Fibroblast of mammary gland (primary cell): ENCODE measurements at regions not wholly inside any gene's neighbourhood (a gene's known extent, or its start where the extent isn't known, plus 50 kb on each side); places are given as distances from the start of the nearest gene placed in this dataset.

Experiments used
- DNase-seq: peaks from one replicate; pipeline ENCODE4 v3.0.0-alpha.2; 2010; ENCODE audit warnings: low read depth
- H3K4me3 ChIP-seq: 2 replicates; pipeline ENCODE4 v1.5.1; 2011; ENCODE audit warnings: low read depth, mild to moderate bottlenecking, low read length, moderate library complexity; ENCODE audit not compliant: control insufficient read depth
- CTCF ChIP-seq: conservative IDR thresholded peaks from 2 replicates; pipeline ENCODE4 v1.5.1; 2011; ENCODE audit warnings: low read depth, low read length, inconsistent platforms; ENCODE audit not compliant: control insufficient read depth, insufficient read depth

GRCh38 chr13:23488442-23488841 lies 54.9 kb upstream of the SACS start:
- no peak overlapping the region for H3K4me3 ChIP-seq
- no peak for TF ChIP-seq CTCF
- DNase-seq: no peak

DNA sequence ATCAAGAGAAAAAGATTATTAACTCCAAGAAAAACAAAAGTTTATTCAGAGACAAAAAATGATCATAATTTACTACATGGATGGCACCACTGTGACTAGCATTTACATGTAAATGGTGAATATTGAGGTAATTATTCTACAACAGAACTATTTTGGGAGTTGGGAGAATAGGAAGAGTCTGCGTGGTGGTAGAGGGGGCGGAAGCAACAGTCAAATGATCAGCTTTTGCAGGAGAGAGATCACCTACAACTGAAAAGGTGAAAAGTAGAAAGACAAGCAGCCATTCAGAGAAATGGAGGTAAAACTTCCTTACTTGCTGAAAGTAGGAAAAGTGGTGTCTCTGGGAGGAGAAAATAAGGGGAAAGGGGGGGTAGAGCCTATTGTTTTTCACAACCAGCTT lies 62.8 kb upstream of the SACS start:
- no peak for DNase-seq
- no peak for TF ChIP-seq CTCF
- no peak overlapping the region for H3K4me3 ChIP-seq

- no peak for TF ChIP-seq CTCF
- H3K4me3 ChIP-seq: no peak overlapping the region
- DNase-seq: no peak
Measured at GRCh38 chr13:23497191-23497590, 63.7 kb upstream of the SACS start.

- peak; percentile 97 for DNase-seq
- H3K4me3 ChIP-seq: no peak overlapping the region
- TF ChIP-seq CTCF: no peak
Measured at GRCh38 chr13:23500849-23501248, 67.3 kb upstream of the SACS start.

DNA sequence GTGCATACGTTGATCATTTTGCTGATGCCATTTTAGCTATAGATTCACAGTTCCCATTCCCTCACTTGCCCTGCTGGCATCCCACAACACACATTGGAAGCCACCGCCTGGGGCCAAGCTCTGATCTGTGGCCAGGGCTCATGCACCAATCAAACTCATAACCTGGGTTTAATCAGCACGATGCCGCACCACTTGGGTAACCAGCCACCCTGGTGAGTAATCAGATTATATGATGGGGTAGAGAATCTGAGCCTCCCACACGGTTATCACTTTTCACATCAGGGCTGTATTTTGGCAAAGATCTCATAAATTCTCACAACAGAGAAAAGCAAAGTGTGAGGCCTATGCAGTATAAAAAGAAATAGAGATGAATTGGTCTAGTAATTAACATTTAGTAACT lies 66.0 kb upstream of the TNFRSF19 start:
- peak; percentile 36 for DNase-seq
- no peak for TF ChIP-seq CTCF

DNA sequence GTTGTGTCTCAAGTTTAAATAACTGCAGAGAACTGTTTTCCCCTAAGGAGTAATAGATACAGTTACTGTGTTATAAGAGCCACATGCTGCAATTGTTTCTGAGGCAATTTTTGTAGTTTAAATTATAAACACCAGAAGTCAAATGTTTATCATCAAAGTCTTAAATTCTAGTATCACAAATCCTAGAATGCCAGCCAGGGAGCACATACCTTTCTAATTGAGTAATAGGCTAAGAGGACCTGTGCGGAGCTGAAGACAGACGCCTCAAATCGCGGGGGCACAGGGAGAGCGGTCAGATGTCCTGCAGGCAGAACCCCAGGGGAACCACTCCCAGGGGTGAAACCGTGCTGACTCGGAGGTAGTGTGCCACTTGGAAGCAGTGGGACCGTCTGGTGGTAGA lies 65.2 kb upstream of the TNFRSF19 start:
- DNase-seq: peak; percentile 41
- TF ChIP-seq CTCF: no peak
- H3K4me3 ChIP-seq: no peak overlapping the region

More for the DNA sequence above, 66.0 kb upstream of the TNFRSF19 start:
- no peak overlapping the region for H3K4me3 ChIP-seq

GRCh38 chr13:23506071-23506806 lies 64.0 kb upstream of the TNFRSF19 start:
- peak; percentile 38 for DNase-seq
- H3K4me3 ChIP-seq: no peak overlapping the region
- TF ChIP-seq CTCF: no peak
